ENCODE measurements at regions not wholly inside any gene's neighbourhood (a gene's known extent, or its start where the extent isn't known, plus 50 kb on each side); places are given as distances from the start of the nearest gene placed in this dataset.

GRCh38 chr2:181754105-181754504, 73.8 kb upstream of the NEUROD1 start:
- no peak for DNase-seq (ENCODE audit: low read depth)
- in situ Hi-C loops (cut with HindIII; ENCODE audit: low sequenced_read_pairs) = loop anchor here (25.0 kb wide), 2 partner anchors 133 to 333 kb away; partner anchors contain the start of gene ITPRID2
- TF ChIP-seq, protein P1, sequence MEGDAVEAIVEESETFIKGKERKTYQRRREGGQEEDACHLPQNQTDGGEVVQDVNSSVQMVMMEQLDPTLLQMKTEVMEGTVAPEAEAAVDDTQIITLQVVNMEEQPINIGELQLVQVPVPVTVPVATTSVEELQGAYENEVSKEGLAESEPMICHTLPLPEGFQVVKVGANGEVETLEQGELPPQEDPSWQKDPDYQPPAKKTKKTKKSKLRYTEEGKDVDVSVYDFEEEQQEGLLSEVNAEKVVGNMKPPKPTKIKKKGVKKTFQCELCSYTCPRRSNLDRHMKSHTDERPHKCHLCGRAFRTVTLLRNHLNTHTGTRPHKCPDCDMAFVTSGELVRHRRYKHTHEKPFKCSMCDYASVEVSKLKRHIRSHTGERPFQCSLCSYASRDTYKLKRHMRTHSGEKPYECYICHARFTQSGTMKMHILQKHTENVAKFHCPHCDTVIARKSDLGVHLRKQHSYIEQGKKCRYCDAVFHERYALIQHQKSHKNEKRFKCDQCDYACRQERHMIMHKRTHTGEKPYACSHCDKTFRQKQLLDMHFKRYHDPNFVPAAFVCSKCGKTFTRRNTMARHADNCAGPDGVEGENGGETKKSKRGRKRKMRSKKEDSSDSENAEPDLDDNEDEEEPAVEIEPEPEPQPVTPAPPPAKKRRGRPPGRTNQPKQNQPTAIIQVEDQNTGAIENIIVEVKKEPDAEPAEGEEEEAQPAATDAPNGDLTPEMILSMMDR (IDR thresholded peaks at IDR 0.05; ENCODE audit: low read depth, low read length, missing control alignments) = no peak

DNA sequence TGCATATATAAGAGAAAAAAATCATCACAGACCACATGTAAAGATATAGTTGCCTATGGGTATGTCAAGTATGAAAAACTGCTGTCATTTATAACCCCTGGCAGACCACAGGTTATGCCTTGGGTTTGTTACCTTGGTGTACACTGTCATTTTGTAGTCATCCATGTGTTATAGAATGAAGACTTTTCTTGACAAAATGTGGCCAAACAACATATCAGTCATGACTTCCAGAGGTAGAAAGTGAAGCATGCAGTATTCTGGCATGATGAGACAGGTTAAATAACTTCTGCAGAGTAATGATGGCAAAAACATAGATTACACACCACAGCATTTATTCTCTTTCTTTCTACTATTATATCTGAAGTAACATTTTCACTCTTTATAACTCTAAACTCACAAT, 74.9 kb upstream of the NEUROD1 start:
- H3K4me3 ChIP-seq (ENCODE audit: low read depth, low read length) = no peak overlapping the region
- TF ChIP-seq, protein P1 (IDR thresholded peaks at IDR 0.05; ENCODE audit: low read depth, low read length, missing control alignments) = no peak
- in situ Hi-C loops (cut with HindIII; ENCODE audit: low sequenced_read_pairs) = loop anchor here (25.0 kb wide), 2 partner anchors 132 to 332 kb away; partner anchors contain the start of gene ITPRID2
- DNase-seq (ENCODE audit: low read depth) = no peak

More at GRCh38 chr2:181754105-181754504, 73.8 kb upstream of the NEUROD1 start:
- no peak overlapping the region for H3K4me3 ChIP-seq (ENCODE audit: low read depth, low read length)

- H3K4me3 ChIP-seq (ENCODE audit: low read depth, low read length) = no peak overlapping the region
- DNase-seq (ENCODE audit: low read depth) = no peak
- TF ChIP-seq, protein P1 (IDR thresholded peaks at IDR 0.05; ENCODE audit: low read depth, low read length, missing control alignments) = no peak
- in situ Hi-C loops (cut with HindIII; ENCODE audit: low sequenced_read_pairs) = loop anchor here (25.0 kb wide), 2 partner anchors 127 to 327 kb away; partner anchors contain the start of gene ITPRID2
Measured at GRCh38 chr2:181760521-181760920, 80.2 kb upstream of the NEUROD1 start.

GRCh38 chr2:181761175-181761574, 80.9 kb upstream of the NEUROD1 start:
- TF ChIP-seq, protein P1 (IDR thresholded peaks at IDR 0.05; ENCODE audit: low read depth, low read length, missing control alignments) = no peak
- no peak overlapping the region for H3K4me3 ChIP-seq (ENCODE audit: low read depth, low read length)
- no peak for DNase-seq (ENCODE audit: low read depth)
- in situ Hi-C loops (cut with HindIII; ENCODE audit: low sequenced_read_pairs) = loop anchor here (25.0 kb wide), 2 partner anchors 126 to 326 kb away; partner anchors contain the start of gene ITPRID2

- no peak for DNase-seq (ENCODE audit: low read depth)
- in situ Hi-C loops (cut with HindIII; ENCODE audit: low sequenced_read_pairs) = loop anchor here (25.0 kb wide), 2 partner anchors 125 to 325 kb away; partner anchors contain the start of gene ITPRID2
- TF ChIP-seq, protein P1 (IDR thresholded peaks at IDR 0.05; ENCODE audit: low read depth, low read length, missing control alignments) = no peak
Measured at GRCh38 chr2:181762000-181762399, 81.7 kb upstream of the NEUROD1 start.

DNA sequence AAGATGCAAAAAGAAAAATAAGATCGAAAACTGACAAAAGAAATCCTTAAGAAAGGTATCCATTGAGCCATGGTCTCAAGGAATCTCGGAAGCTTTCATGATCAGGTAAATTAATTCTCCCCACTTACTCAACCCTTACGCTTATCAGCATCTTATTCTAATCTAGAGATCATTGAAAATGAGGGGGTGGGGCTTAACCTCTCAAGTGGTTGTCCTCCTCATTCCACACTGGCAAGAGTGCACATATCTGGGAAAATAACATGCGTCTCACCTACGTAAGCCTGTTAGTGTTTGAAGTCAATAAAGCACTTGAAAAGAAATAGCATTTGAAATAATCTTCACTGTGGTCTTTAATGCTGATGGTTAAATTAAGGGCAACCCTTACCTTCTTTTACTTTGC, 82.5 kb upstream of the NEUROD1 start:
- no peak for DNase-seq (ENCODE audit: low read depth)
- no peak overlapping the region for H3K4me3 ChIP-seq (ENCODE audit: low read depth, low read length)
- TF ChIP-seq, protein P1 (IDR thresholded peaks at IDR 0.05; ENCODE audit: low read depth, low read length, missing control alignments) = no peak
- in situ Hi-C loops (cut with HindIII; ENCODE audit: low sequenced_read_pairs) = loop anchor here (25.0 kb wide), 2 partner anchors 124 to 324 kb away; partner anchors contain the start of gene ITPRID2

More at GRCh38 chr2:181762000-181762399, 81.7 kb upstream of the NEUROD1 start:
- H3K4me3 ChIP-seq (ENCODE audit: low read depth, low read length) = no peak overlapping the region
